GM21529 (cell line): ENCODE measurements at regions not wholly inside any gene's neighbourhood (a gene's known extent, or its start where the extent isn't known, plus 50 kb on each side); places are given as distances from the start of the nearest gene placed in this dataset.

ENCODE experiments used
- ATAC-seq: cut with Tn5 transposase; IDR thresholded peaks from one replicate; pipeline ENCODE4 v1.9.1; 2021; ENCODE audit not compliant: unreplicated experiment

DNA sequence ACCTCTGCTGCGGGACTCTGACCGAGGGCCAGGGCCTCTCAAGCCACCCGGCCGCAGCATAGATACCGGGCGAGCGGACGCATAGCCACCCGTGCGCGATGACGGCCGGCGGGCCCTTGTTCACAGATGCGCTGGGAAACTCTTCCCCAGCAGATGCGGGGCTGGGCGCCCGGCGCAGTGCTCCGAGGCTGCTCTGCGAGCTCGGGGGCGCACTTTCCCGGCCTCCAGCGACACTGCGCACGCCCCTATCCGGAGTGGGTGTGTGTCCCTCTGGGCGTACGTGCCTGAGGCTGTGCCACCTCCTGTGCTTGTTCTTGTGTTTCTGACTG, 104.7 kb upstream of the E2F8 start:
- peak; percentile 47 for ATAC-seq

- ATAC-seq: peak; percentile 52
These were observed 104.1 kb upstream of the E2F8 start for GRCh38 chr11:19344661-19345518.

GRCh38 chr11:19342036-19342435, 101.3 kb upstream of the E2F8 start:
- no peak for ATAC-seq

DNA sequence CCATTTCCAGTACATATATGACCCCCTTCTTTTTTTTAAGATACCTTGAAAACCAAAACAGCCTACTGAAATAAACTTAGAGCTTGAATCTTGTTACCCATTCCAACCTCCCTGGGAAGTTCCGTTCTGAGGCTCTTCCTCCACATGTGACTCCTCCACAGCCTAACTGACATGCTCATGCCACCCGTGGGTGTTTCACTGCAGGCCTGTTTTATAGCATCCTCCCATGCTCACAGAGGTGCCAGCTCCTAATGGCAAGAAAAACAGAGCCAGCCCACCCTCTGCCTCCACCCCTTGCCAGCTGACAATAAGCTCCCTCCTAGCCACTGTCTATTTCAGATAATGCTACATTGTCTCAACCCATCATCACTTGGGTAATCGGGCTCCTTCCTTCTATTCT, 97.6 kb upstream of the E2F8 start:
- ATAC-seq: no peak

- ATAC-seq: no peak
These were observed 97.0 kb upstream of the E2F8 start for GRCh38 chr11:19337779-19338178.

DNA sequence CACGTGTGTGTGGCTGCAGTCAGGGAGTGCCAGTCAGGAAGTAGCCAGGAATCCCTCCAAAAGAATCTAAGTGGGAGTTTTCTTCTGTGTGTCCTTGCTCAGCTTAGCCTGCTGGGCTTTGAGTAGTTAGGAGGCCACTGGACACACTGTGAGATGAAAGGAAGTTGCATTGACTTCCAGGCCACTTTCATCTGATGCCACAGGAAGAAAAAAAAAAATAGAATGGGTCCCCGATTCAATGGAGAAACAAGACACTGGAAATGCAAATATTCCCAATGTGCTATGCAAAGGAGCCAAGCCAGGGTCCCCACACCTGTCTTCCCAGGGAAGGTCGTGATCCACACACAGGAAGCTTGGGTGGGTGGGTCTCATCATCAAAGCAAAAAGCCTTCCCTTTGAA, 95.6 kb upstream of the E2F8 start:
- ATAC-seq: no peak

DNA sequence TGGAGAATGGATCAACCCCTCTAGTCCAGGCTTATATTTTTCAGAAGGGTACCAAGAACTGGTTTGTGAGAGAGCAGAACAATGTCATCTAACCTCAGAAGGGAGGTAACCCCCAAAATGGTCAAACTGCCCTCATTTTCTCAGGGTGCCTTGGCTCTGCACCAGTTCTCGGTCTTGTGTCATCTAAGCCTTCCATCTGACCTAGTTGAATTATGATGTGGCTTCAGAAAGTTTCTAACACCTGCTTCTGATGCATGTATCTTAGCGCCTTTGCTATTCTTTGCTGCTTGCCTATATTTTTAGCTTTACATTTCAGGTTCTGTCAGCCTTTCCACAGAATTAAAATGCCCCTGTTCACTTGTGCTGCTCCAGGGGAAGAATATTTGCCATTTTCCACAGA, 91.7 kb upstream of the E2F8 start:
- peak; percentile 90 for ATAC-seq

- no peak for ATAC-seq
These were observed 89.7 kb upstream of the E2F8 start for GRCh38 chr11:19330416-19330815.

- no peak for ATAC-seq
These were observed 89.2 kb upstream of the E2F8 start for GRCh38 chr11:19329970-19330369.

GRCh38 chr11:19328586-19329311, 88.0 kb upstream of the E2F8 start:
- ATAC-seq: no peak

GRCh38 chr11:19327280-19327679, 86.5 kb upstream of the E2F8 start:
- ATAC-seq: no peak

DNA sequence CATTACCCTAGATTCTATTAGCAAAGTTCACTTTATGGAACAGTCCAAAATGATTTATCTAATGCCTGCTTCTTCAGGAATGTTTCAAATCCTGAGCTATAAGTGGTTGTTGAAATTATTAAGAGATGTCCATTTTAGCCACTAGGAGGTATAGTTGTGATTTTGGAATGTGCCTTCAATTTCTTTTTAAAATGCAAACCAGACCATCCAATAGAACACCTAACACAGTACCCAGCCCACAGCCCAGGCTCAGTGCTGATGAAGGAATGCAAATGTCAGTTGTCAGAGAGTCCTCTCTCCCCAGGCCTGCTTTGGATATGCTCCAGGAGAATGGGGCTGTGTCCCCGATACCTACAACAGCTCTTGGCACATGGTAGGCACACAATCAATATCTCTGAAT, 85.8 kb upstream of the E2F8 start:
- no peak for ATAC-seq

DNA sequence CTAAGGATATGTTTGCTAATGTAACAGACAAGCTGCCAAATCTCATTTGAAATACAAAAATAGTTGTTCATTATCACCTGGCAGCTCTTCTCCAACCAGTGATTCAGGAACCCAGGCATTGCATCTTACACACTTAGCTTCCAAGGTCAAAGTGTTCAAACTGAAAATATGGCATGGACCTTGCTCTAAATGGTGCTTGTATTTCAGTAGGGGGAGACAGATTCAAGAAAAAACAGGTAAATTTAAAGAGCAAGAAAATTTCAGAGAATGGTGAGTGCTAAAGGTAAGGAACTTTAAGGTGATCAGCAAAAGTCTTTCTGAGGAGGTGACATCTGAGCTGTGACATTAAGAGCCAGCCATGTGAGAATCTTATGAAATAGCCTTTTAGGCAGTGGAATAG, 82.8 kb upstream of the E2F8 start:
- ATAC-seq: no peak

GRCh38 chr11:19321351-19321750, 80.6 kb upstream of the E2F8 start:
- no peak for ATAC-seq

DNA sequence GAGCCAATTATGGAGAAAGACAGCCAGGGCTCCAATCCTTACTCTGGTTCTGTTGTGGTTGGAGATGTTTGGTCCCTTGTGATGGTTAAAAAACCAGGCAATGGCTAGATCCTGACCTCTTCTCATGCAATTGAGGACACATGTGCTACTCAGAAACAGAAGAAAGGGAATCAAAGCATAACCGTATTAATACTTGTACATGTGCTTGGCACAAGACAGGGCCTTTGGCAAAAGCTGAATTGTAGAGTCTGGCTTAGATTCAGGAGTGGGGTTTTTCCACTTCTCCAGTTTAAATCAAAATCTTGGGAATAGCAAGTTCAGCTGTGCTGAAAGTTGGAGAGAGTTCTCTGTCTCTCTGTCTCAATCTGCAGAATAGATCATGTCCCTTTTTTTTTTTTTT, 80.1 kb upstream of the E2F8 start:
- no peak for ATAC-seq

DNA sequence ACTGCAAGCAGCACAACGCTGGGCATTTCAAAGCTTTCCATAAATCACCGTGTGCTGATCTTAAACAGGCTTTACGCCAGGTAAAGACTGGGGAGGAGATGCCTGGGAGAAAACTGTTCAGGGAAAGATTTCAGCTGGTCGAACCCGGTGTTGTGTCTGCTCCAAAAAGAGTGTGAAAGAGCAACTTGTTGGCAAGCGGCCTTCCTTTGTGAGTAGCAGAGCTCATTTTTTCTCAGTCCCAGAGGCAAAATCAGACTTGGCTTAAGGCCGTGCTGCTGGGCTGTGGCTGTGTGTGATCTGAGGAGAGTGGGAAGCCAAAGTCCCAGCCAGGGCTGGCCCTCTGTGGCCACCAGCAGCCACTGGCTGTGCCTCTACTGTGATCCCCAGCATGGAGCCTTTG, 75.7 kb upstream of the E2F8 start:
- no peak for ATAC-seq

GRCh38 chr11:19315511-19315910, 74.8 kb upstream of the E2F8 start:
- ATAC-seq: no peak

GRCh38 chr11:19313140-19313539, 72.4 kb upstream of the E2F8 start:
- no peak for ATAC-seq

DNA sequence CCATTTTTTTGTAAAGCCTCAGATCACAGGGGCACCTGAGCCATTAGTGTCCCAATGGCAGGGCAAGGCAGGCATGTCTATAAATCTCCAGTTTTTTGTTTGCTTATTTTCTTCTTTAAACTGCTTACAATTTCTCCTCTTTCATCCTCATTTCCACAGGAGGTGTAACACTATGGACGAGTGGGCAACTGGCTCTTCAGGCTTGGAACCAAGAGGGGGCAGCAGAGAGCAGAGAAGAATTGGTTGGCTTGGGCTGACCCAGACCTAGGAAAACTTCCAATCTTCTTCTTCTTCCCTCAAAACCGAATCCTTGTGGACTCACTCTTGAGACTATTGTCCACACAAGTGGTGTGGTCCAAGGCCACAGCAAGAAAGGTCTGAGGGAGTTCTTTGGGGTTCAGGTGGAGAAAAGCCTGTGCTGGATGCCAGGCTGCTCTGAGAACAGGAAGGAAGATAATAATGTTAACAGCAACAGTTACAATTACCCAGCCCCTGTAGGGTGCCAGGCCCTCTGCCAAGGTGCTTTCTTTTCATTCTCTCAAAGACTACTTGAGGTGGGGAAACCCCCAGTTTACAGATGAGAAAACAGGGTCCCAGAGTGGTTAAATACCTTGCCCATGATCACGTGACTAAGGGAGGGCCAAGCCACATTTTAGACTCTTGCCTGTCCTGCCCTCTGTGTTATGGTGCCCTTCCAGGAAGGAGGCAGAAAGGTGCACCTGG, 70.7 kb upstream of the E2F8 start:
- ATAC-seq: peak; percentile 81

DNA sequence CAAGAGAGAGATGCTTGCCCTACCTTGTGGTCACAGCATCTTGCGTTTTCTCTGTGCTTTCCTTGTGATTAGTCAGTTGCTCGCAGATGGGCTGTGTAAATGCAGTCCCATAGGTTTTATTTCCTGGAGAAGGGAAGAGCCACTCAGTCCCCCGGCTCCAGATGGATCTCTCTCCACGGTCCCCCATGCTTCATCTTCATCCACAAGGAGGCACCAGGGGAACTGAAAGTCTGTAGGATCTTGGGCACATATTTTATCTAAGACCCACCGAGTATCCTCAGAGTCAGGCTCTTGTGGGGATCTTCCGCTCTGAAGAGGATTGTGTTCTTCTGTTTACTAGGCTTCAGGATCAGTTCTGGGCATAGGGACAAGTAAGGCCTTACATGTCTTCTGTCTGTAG, 66.8 kb upstream of the E2F8 start:
- ATAC-seq: no peak

DNA sequence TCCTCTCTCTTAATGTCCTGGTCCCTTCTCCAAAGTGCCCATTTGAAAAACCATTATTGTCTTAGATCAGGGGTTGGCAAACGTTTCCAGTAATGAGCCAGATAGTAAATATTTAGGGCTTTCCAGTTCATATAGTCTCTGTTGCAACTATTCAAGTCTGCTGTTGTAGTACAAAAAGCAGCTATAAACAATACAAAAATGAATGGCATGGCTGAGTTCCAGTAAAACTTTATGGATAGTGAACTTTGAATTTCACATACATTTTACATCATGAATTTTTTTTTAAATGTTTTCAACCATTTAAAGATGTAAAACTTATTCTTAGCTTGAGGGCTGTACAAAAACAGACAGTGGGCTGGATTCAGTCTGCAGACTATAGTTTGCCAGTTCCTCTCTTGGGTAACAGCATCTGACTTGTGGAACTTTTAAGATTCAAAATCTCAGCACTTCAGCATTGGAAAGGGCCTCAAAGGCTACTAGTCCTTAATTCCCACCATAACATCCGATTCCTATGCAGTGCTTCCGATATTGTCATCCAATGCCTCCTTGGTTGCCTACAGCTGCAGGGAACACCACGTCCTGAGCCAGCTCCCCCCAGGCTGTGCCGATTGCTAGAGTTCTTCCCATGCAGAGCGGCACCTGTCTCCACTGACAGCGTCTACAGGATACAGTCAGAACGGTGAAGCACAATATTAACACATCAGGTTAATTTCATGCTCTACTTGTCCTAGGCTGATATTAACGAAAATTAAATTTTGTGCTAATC, 65.6 kb upstream of the E2F8 start:
- ATAC-seq: no peak
